HG02852 (cell line): ENCODE measurements at regions not wholly inside any gene's neighbourhood (a gene's known extent, or its start where the extent isn't known, plus 50 kb on each side); places are given as distances from the start of the nearest gene placed in this dataset.
"Not testable (repeated sequence)": the region's sequence is repeated elsewhere in the genome, so short reads cannot be mapped to it uniquely, and the experiment has no call there.

Experiments used
- ATAC-seq: cut with Tn5 transposase; IDR thresholded peaks from one replicate; pipeline ENCODE4 v1.9.1; 2021; ENCODE audit warnings: mild to moderate bottlenecking, moderate library complexity; ENCODE audit not compliant: unreplicated experiment

DNA sequence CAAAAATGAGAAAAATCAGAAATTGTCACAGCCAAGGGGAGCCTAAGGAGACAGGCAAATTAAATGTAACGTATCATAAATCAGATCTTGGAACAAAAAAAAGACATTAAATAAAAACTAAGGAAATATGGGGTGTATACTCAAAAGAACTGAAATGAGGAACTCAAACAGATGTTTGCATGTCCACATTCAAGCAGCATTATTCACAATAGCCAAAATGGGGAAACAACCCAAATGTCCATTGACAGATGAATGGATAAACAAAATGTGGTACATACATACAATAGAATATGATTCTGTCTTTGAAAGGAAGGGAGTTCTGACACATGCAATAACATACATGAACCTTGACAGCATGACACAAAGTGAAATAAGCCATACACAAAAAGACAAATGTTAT is 155.8 kb upstream of the KLF7 start:
- no peak for ATAC-seq

DNA sequence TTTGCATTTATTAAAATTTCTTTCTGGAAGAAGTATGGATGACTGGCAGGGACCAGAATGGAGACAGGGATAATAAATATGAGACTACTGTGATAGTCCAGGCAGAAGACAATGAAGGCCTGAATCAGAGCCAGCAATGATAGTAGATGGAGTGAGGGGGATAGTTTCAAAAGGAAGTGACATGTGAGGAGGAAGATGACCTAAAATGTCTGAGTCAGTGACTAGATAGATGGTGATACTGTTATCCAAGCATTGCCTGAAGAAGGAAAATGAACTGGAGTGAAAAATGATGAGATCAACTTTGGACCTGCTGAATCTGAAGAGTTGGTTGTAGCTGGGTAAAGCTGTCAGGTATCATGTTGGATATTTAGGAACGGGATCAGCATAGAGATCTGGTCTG is 158.3 kb upstream of the KLF7 start:
- no peak for ATAC-seq

DNA sequence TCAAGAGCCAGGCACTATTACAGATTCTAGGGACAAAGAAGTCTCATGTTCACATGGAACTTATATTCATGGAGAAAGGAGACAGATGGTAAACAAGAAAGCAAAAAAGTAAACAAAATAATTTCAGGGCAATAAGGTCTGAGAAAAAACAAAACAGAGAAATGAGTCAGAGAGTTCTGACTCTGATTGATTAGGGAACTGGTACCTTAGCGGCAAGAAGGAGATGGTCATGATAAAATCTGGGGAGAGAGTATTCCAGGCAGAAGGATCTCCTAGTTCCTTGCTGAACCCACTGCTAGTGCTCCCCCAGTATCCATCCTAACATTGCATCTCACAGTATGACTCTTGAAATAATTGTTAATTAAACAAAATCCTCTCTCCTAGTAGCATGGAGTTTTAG is 161.8 kb upstream of the KLF7 start:
- no peak for ATAC-seq

DNA sequence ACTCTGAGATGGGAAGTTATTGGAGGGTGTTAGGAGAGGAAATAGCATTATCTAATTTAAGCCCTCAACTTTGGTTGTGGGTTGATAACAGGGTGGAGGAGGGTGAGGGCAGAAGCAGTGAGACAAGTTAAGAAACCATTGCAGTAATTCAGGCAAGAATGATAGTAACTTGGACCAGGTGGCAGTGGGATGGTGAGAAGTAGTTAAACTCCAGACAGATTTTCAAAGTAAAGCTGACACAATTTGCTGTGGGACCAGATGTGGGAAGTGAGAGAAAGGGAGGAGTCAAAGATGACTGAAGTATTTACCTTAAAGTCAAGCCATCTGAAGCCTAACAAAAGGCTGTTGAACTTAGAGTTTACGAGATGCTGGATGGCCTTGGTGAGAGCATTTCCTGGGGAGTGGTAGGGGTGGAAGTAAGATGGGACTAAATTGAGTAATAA is 163.2 kb upstream of the KLF7 start:
- peak; percentile 50 for ATAC-seq

DNA sequence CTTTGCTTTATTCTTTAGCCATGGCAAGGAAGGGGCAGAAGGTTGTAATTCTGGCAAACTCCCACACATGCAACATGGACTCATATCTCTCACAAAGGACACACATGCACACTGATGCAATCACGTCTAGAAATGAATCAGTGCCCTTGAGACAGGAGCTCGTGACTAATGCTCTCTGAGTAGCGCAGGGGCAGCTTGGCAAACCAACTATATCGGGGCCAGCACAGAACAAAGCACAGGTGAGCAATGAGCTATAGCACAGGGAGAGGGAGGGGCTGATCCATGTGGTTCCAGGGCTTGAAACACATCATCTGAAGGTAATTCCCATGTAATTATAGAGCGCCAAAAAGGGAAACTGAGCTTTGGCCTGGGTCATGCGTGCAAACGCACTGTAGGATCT is 165.2 kb upstream of the KLF7 start:
- peak; percentile 57 for ATAC-seq

DNA sequence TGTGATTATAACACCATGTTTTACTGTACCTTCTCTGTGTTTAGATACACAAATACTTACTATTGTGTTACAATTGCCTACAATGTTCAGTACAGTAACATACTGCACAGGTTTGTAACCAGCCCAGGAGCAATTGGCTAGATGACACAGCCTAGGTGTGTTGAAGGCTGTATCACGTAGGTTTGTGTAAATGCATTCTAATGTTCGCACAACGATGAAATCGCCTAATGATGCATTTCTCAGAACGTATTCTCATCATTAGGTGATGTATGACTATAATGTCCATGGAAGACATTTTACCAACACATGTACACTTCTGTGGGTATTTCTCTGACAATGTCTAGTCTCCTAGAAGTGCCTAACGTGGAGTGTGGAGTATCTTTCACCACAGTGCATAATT is 165.9 kb upstream of the KLF7 start:
- no peak for ATAC-seq

DNA sequence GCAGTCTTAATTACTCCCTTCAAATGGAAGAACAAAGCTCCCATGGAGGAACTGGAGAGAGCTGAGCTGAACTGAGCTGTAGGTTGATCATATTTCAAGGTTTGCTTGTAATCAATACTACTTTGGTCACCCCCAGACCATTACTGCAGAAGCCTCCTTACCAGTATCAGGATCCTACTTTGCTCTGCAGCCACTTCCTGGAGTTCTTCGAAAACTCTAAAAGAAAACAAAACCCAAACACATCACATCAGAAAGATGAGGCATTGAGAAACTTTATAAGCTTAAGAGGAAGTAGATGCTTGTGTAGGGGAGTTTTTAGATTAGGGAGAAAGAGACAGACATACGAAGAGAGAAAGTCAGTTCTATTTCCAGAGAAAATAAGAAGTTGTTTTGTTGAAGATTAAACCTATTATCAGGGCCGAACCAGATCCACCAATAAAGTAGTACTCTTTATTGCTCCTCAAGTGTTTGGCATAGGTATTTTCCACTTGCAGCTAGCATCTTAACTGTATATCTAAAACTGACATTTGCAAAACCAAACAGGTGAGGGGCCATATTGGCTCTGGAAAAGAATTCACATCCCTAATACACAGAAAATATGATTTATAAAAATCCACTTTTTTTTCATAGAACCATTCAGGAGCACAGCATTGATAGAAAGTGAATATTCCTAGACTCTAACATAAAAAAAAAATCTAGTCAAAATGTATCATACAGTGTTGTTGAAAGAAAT is 166.9 kb upstream of the KLF7 start:
- peak; percentile 26 for ATAC-seq

DNA sequence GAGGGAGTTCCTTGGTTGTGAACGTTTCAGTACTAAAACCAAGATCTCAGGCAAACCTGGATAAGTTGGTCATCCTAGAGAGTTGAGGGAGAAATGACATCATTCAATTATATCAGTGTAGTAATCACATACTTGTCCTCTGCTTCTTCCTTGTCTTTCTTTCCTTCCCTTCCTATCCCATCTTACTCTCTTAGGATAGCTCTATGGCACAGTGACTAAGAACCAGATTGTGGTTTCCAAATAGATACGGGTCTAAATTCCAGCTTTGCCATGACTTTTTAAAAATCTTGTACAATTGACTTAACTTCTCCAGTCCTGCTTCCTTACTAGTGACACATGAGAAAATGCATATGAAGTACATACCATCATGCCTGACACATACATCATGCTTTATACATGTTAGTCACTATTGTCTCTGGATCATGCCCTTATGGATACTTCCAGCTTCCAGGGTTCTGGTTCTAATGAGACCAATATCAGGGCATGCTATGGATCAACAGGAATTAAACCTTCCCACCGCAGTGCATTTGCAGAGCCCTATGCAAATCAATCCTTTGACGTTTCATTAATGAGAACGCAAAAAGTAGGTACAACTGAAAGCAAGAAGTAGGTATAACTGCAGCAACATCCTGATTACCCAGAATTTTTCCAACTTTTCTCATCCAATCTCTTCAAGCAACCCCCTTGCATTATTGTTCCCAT is 168.0 kb upstream of the KLF7 start:
- no peak for ATAC-seq

DNA sequence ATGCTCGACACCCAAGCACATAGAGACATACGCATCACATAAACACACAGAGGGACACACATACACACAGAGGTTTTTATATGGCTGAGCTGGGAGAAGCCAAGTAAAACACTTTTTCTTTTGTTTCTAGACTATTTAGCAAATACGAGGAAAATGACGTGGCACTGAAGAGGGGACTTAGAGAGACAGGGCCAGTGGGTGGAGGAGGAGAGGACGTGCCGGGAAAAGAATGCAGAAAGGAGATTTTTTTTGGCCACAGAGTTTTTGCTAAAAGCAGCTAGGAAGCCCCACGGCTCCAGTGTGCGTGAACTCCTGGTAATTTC is 168.5 kb upstream of the KLF7 start:
- ATAC-seq: peak; percentile 18

DNA sequence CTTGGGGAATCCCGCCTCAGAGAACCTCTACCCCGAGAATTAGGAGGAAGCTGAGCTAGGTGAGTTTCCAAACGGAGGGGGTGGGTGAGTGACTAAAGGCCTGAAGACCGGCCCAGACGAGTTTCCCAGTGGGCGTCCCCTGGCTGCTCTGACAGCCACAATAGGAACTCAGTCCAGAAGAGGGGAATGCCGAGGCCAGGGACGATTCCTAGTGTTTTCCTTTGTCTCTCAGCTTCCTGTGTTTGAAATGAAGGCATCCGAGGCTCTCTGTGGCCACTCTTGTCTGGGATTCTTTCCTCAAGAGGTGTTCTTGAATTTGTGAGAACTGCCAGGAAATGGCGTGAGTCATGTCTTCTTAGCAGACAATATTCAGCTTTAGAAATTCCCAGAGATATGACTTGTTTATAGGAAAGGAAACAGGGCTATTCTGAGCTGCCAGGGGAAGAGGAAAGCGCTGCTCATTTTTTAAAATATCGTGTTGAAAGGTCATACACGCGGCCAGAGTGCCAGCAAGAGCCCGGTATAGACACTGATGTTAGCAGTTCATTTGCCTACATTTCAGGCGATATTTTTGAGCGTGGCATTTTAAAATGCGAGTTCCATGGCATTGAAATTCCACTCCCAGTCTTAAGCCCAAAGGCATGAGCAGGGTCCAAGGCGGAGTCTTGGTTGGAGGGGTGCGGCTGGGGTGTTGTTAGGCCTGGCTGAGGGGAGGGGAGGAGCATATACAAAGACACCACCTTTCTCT is 169.1 kb upstream of the KLF7 start:
- peak; percentile 40 for ATAC-seq

DNA sequence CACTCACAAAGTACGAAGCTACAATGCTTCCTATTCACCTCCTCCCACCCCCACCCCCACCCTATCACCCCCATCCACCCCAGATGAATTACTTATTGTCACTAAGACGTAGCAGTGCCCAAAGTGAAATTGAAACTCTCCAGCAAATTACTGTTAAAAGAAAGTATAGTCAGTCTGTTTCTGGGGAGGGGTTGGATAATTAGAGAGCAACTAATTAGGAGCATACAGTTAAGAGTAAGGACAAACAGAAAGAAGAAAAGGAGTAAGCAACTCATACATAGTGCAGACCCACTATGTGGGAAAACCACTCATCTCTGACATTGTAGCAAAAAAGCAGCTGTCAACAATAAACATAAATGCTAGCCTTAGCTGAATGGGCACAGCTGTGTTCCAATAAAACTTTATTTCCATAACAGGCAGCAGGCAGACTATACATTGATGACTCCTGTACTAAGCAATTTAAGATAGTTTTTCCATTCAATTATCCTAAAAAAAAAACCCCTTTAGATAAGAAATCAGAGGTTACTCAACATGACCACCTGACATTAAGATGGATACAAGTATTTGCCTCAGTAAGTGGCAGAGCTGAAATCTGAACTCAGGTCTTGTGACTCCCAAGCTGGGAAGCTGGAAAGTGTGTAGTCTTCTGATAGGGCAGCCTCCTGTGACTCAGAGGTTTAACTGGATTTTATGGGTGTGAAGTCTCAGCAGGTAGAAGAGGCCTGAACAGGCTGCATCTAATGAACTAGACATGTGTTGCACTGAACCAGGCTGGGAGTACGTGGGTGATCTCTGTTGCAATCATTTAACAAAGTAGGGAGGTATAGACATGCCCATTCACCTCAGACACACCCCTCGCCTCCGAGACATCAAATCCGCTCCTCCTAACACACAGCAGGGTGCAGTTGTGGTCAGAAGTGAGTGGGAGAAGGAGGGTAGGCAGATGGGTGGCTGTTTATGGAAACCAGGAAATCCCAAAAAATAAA is 171.8 kb upstream of the KLF7 start:
- ATAC-seq: no peak

DNA sequence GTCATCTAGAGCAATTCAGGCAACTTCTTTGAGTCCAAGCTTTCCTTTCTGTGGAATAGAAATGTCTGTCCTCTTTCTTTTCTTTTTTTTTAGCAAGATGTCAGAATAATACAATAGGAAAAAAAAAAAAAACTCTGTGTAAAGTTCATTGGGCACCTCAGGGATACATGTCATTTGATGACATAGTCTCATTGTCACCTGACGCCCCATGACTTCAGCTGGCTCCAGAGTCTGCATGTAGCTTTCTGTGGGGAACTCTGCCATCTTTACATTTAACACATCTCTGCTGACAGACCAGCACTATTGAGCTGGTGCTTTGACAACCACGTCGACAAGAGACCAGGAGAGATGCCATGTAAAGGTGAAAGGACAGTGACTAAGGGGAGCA is 172.5 kb upstream of the KLF7 start:
- ATAC-seq: no peak

DNA sequence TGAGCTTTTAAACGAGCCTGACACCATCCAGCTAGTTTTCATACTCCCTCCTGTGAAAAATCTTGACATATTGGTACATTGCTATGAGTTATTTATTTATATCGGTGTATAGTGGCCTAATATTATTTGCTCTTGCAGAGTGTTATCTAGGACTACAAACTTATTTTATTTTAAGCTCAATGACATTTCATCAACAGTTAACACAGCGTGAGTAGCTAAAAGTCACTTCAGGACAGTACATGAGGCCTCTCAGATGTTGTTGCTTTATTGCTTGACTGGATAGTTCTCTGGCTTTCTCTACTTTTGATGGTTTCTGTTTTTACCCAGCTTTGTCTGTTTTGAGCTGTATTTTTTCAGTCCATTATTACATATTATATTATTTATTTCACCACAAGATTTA is 172.9 kb upstream of the KLF7 start:
- ATAC-seq: no peak

DNA sequence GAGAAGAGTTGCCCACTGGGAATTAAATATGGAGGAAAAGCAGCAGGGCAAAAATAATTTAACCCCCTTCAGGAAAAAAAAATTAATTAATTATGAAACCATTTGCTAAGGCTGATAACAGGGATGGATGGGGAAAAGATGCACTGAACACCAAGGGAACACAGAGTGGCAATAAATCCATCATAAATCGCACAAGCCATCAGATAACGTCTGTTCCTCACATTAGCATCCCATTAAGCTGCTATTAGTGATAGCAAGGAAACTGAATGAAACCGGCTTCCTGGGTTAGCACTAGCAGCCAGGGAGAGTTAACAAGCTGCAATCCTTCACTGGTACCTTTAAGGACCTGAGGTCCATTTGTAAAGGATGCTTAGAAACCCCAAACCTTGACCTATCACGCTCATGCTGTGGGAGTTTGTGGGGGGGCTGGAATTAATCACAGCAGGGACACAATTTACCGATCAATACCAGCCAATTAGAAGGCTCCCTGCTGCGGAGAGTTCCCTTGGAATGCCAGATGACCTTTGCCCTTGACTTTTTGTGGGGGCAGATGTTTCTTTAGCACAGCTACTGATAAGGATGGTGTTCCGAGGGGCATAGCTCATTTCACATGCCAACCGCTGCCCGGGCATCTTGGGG is 175.5 kb upstream of the KLF7 start:
- no peak for ATAC-seq

DNA sequence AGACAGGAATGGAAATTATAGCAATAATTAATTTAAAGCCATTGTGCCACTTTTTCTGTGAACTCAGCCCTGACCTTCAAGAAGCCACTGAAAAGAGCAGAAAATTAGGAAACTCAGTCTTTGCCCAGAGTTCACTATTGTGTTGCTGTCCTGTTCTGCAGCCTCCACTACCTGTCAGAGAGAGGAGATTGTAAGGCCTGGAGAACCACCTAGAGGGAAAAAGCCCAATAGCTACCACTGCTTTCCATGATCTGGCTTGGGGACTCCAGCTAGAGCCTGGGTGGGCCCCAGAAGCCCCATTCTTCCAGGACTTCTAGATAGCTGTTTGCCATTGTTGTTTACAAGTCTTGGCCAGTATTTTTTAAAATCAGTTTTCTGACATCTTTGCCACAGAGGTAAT is 176.1 kb upstream of the KLF7 start:
- no peak for ATAC-seq

DNA sequence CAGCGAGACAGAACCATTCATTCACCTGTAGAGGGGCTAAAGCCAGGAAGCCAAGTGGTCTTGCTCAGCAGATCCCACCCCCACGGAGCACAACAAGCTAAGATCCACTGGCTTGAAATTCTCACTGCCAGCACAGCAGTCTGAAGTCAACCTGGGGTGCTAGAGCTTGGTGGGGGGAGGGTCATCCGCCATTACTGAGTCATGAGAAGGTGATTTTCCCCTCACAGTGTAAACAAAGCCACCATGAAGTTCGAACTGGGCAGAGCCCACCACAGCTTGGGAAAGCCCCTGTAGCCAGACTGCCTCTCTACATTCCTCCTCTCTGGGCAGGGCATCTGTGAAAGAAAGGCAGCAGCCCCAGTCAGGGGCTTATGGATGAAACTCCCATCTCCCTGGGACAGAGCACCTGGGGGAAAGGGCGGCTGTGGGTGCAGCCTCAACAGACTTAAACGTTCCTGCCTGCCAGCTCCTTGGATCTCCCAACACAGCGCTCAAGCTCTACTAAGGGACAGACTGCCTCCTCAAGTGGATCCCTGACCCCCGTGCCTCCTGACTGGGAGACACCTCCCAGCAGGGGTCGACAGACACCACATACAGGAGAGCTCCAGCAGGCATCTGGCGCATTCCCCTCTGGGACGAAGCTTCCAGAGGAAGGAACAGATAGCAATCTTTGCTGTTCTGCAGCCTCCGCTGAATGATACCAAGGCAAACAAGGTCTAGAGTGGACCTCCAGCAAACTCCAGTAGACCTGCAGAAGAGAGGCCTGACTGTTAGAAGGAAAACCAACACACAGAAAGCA is 179.0 kb upstream of the KLF7 start:
- not testable (repeated sequence) for ATAC-seq

DNA sequence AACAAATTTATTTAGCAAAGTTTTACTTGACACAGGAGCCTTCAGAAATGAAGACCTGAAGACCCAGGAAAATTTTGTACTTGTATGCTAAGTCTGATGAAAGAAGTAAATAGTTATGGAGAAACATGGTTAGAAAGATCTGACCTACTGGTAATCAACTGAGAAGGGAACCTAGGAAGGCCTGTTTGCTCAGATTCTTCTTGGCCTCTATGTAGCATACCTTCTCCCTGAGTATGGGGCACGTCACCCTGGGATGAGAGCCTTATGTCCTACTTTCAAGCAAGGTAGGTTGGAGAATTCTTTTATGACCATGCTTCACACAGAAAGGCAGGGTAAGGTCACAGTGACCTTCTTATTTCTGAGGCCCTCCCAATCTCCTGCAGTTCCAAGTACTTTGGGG is 178.6 kb upstream of the CREB1 start:
- no peak for ATAC-seq

DNA sequence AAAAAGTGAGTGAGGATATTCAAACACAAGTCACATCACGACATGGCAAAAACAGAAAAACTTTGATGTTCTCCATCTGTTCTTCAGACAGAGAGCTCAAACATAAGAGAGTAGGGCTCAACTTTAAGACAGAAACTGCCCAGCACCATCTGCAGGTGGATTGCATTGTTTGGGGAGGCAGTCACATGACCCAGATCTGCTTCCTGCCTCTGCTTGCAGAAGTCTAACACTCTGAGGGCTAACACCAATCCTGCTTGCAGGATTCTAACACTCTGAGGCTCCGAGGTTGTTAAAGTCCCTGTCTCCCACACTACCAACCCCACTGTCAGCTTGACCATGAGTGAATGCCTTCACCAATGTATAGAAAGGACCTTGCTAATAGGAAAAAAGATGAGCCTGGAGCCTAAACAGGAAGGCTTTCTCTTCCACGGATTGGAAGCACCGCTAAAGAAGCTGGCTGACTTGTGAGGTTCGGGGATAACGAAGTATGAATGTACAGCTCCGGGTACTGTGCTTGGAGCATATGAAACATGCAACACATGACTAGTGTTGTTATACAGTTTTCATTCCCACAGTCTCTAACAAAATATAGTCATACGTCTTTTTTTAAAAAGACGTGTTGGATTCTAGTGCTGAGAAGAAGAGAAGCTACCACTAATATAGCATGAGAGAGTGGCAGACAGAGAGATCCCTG is 176.6 kb upstream of the CREB1 start:
- ATAC-seq: peak; percentile 73

DNA sequence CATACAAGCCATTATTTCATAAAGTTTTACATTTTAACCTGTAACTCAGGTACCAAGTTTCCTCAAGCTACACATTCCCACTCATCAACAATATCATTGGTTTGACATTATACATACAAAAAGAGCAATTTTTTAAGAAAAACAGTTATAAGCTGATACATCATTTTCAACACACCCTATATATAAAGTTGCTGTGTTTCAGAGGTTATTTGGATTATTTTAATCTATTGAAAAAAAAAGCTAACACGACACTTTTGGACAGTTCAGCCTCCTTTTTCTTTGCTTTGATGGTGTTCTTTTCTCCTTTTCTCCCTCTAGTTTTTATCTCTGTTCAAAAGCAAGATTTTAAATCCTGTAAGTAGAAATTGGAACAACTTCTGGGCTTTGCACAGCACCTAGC is 175.9 kb upstream of the CREB1 start:
- ATAC-seq: no peak
